GM18907 (cell line): ENCODE measurements at regions not wholly inside any gene's neighbourhood (a gene's known extent, or its start where the extent isn't known, plus 50 kb on each side); places are given as distances from the start of the nearest gene placed in this dataset.
A peak's percentile ranks its signal among the peaks of the same experiment; 100 is the strongest.

Source experiments
- ATAC-seq: cut with Tn5 transposase; IDR thresholded peaks from one replicate; pipeline ENCODE4 v1.9.1; 2021; ENCODE audit warnings: mild to moderate bottlenecking, moderate library complexity; ENCODE audit not compliant: unreplicated experiment

DNA sequence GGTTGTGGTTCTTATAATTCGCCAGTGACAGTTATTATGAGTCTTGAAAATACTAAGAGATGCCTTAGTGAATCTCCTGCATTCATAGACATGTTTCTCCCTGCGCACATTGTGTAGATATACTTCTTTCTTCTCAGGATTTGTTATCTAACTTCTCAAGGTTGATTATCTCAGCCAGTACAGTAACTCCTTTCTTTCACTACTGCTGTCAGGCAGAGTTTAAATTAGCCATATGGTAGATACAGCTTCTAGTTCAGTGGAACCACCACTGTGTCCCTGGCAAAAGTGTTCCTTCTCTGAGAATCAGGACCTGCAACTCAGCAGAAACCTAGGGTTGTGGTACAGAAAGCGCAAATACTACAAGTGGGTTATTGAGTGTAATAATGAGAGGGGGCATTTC is 175.0 kb upstream of the SGO1 start:
- no peak for ATAC-seq

DNA sequence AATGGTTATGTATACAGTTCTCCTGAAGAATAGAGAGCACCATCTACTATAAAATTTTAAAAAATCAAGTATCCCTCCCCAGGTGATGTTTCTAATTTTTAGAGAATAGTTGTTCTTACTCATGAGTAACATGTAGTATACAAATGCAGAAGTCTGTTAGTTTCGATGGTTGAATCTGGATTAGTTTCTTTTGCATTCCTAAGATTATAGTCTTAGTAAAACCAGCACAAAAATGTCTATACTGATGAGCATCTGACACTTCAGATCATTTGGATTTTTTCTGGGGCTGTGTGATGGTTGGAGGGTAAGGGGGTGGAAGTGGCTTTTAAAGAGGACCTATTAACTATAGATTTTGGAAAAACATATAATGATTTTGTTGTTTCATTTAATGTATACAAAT is 167.3 kb upstream of the SGO1 start:
- no peak for ATAC-seq

DNA sequence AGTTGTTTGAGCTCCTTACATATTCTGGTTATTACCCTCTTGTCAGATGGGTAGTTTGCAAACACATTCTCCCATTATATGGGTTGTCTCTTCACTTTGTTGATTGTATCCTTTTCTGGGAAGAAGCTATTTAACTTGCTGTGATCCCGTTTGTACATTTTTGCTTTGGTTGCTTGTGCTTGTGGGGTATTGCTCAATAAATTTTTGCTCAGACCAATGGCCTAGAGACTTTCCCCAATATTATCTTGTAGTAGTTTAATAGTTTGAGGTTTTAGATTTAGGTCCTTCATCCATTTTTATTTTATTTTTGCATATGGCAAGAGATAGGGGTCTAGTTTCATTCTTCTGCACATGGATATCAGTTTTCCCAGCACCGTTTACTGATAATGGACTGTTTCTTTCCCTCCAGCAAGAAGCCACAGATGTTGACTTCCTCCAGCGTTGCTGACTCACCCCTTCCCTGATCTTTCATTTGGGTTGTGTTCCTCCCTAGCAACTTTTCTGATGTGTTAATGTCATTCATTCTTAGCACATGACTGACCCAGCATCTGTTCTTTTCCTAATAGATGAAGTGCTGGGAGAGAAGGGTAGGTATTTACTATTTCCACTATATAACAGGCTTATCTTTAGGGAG is 166.7 kb upstream of the SGO1 start:
- ATAC-seq: no peak

DNA sequence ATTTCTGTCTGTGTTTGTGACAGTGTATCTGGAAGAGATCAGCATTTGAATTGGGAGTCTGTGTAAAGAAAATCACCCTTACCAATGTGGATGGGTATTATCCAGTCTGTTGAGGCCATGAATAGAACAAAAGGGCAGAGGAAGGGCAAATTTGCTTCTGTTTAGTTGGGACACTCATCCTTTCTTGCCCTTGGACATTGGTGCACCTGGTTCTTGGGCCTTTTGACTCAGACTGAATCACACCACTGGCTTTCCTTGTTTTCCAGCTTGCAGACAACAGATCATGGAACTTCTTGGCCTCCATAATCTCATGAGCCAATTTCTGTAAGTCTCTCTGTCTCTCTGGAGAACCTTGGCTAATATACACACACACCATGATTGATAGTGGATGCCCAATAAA is 164.4 kb upstream of the SGO1 start:
- no peak for ATAC-seq

DNA sequence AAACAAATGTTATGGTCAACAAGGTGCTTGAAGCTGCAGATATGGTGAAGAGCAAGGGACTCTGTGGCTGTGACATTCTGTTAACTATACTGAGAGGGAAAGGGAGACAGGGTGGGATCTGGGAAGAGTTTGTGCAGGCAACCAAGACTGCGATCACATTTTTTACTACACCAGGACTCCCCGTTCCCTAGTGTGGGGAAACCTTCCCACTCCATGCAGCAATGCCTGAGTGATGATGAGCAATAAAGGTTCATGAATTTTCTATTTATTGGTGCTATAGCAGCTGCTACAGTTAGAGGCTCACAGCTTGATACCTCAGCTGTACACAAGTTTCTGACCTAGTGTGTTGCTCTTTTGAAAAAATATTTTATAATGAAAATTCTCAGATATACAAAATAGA is 160.9 kb upstream of the SGO1 start:
- ATAC-seq: no peak

DNA sequence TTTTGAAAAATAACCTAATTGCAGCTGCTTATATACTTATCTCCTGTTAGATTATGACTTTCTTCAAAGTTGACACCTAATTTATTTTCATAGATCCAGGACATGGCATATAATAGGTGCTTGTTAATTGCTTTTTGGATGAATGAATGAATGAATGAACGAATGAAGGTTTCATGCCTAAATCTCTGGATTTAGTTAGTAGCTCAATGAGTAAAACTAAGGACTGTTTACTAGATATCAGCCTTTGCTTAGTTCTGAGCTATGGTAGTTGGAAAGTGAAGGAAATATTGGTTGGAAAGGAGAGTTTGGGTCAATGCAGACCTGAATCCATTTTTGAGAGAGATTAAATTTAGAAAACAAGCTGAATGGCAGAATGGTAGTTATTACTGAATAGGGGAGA is 160.4 kb upstream of the SGO1 start:
- ATAC-seq: no peak

DNA sequence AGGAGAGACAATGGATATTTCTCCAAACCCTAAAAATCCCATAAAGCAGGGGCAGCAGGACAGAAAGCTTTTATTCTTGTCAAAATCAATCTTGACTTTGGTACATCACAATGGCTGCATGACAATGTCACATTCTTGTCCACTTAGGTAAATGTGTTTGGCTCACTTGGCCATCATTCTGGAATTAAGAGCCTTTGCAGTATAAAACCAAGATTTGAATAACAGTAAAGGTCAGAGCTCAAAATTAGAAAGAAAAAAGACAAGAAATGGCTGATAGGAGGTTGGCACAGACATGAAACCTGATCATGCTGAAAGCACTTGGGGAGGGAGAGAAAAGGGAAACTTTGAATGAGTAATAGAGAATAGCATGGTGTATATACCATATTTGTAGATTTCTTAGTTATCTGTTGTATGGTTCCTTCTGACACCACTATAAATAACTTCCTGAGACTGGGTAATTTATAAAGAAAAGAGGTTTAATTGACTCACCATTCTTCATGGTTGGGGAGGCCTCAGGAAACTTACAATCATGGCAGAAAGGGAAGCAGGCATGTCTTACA is 158.5 kb upstream of the SGO1 start:
- ATAC-seq: peak; percentile 68

DNA sequence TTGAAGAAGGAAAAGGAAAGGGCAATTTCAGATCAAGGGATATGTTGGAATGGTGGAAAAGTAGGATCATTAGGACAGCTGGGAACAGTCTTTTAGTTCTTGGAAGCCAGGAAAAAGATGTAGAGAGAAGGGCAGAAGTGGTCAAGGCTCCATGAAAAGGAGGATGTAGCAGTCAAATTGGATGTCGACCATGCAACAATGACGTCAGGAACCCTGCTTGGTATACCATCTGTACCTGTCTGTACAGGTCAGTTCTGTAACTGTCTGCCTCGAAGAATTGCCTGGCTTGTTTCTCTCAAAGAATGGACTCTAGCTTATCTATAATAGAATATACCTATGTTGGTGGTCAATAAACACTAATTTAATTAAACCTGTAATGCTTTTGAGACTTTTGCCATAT is 157.8 kb upstream of the SGO1 start:
- no peak for ATAC-seq

DNA sequence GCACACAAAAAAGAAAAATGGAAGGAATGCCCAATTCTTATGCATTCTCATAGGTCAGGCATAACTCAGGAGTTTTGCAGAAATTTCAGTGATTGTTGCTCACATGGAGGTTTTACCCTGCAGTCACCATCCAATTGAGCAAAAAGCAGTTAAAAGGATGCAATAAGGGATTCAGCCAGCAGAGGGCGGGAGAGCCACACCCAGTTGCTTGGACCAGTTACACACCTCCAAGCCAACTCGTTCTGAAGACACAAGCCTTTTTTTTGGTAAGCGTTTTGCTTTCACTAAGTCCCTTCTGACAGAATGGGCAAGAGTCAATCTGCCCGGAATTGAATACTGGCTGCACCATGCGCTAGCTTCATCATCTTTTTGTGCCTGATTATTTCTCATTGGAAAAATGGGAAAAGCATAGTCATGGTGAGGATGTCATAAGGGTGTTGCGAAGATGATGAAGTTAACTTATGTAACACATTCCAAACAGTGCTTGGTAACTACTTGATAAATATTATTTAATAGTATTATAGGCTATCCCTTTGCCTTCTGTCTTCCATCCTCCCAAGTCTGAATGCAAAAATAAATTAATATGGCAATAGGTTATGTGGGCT is 154.4 kb upstream of the SGO1 start:
- ATAC-seq: peak; percentile 80

DNA sequence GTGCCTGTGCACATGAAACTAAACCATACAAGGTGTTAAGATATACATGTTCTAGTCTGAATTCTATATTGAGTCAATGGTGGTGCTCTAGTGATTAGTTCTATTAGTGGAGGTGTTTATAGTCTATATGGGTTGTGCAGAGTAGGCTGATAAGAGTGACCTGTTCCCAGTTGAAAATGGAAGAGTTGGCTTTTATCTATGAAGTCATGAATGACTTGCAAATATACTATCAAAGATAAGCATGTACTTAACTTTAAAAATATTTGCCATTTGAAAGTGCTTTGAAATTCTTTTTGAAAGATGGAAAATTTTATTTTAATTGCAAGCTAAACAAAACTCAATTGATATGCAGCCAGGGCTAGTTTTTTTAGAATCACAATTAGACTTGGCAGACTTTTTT is 150.6 kb upstream of the SGO1 start:
- no peak for ATAC-seq

DNA sequence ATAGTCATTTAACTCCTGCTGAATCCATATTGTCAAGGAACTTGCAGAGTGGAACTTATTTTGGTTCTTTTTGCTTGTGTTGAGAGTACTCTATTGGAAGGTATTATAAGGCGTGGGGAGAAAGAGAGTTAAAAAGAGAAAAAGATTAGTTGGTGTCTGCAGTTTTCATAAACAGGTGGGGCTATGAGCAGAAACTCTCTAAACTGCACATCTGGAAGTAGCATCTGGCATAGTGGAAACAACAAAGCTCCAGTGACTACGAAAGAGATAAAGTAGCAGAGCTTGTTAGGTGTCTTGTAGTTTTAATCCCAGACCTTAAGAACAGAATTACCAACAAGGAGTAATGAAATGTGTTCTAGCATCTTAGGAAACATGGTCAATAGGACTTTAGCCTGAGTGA is 148.8 kb upstream of the SGO1 start:
- no peak for ATAC-seq

DNA sequence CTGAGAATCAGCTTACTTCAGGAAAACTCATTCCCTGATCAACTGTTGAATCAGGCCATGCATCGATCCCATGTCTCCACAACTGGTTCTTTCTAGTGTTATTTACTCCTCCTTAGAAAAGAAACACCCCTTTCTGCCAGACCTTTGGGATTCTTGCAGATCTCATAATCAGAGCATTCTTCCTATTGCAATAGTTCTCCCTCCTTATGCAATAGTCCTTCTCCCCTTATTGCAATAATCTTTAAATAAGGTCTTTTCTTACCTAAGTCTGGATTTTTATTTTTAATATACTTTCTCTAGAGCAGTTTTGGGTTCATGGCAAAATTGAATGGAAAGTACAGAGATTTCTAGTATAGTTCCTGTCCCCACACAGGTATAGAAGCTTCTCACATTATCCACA is 141.9 kb upstream of the SGO1 start:
- no peak for ATAC-seq

DNA sequence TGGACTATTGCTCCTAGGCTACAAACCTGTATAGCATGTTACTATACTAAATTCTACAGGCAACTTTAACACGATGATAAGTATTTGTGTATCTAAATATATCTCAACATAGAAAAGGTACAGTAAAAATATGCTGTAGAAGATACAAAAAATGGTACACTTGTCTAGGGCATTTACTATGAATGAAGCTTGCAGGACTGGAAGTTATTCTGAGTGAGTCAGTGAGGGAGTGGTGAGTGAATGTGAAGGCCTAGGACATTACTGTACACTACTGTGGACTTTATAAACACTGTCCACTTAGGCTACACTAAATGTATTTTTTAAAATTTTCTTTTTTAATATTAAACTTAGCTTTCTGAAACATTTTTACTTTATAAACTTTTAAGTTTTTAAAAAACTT is 140.5 kb upstream of the SGO1 start:
- ATAC-seq: no peak

DNA sequence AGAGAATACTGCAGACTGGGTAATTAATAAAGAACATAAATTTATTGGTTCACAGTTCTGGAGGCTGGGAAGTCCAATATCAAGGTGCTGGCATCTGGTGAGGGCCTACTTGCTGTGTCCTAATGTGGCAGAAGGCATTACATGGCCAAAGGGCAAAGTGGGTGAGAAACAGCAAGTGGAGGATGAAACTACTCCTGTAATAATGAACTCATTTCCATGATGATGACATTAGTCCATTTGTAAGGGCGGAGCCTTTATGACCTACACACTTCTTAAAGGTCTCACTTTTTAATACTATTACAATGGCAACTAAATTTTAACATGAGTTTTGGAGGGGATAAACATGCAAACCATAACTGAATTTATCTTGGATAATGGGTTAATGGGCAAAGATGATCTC is 139.6 kb upstream of the SGO1 start:
- peak; percentile 7 for ATAC-seq

DNA sequence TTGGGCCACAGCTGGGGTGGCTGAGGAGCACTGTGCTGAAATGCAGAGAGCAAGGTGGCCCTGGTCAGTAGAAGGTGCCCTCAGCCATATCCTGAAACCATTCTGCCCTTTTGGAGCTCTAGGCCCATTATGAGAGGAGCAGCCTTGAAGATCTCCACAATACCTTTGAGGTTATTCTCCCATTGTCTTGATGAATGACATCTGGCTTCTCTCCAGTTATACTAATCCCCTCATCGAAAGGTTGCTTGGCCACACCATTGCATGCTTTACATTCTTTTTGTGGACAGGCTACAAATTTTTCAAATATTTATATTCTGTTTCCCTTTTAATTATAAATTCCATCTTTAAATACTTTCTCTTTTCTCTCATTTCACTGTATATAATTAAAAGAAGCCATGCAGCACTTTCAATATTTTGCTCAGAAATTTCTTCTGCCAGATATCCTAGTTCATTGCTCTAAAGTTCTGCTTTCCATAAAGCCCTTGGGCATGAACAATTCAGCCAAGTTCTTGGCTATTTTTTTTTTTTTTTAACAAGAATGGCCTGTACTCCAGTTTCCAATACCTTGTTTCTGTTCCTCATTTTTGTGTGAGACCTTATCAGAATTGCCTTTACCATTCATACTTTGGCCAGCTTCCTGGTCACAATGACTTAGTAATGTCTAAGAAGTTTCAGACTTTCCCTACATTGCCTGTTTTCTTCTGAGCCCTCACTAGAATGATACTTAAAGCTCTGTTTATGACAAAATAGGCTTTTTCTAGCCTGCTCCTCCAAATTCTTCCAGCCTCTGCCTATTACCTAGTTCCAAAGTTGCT is 138.9 kb upstream of the SGO1 start:
- peak; percentile 97 for ATAC-seq

DNA sequence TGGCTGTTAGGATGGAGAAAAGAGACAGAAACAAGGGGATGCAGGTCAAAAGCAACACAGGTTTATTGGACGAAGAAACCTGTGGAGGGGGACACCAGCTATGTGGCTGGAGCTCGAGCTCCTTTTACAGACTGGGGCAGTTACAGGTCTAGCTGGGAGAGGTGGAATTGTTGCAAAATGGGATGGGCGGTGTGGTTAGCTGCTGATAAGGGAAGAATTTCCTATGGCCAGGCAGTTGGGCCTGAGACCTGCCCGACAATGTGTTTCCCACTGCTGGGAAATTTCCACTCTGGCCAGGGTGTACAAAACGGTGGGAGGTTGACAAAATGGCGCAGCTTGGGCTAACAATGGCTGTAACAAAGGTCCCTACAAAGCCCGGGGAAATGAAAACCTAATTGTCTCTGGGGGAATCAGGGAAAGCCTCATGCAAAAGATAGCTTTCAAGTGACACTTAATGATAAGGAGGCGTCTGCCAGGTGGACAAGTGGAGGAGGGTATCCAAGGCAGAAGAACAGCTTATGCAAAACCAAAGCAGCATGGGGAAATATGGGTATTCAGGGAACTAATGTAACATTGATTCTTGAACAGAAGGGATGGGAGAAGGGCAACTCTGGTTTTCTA is 137.4 kb upstream of the SGO1 start:
- ATAC-seq: no peak

DNA sequence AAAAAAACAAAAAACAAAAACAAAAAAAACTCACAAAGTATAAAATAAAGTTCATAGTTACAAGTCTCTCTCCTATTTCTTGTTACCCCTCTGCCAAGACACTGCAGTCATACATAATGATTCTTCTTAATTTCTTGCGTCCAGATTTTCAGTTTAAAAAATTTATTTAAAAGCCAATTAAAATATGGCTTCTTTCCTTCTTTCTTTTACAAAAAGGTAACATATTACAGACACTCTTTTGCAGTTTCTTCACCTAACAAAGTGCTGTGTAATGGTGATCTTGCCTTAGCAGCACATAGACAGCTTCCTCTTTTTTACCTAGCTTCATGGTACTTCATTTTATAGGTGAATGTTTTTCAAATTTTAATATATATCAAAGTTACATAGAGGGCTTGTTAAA is 136.1 kb upstream of the SGO1 start:
- ATAC-seq: no peak

DNA sequence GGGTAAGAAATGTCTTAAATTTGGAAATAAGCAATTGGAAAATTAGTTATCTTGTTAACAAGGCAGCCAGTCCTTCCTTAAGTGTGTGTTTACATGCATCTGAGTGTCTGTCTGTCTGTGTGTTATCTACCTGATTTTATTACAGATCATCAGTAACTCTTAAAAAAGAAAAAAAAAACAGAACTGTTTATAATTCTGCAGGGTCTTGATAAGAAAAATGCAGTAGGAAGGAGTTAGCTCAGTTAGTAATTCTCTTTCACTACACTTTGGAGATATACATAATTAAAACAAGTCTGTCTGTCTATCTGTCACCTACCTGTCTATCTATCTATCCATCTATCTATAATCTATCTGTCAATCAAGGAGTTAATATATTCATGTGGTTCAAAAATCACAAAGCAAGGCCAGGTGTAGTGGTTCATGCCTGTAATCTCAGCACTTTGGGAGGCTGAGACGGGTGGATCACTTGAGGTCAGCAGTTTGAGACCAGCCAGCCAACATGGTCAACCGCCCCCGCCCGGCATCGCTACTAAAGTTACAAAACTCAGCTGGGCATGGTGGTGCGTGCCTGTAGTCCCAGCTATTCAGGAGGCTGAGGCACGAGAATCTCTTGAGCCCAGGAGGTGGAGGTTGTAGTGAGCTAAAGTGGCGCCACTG is 135.5 kb upstream of the SGO1 start:
- no peak for ATAC-seq

DNA sequence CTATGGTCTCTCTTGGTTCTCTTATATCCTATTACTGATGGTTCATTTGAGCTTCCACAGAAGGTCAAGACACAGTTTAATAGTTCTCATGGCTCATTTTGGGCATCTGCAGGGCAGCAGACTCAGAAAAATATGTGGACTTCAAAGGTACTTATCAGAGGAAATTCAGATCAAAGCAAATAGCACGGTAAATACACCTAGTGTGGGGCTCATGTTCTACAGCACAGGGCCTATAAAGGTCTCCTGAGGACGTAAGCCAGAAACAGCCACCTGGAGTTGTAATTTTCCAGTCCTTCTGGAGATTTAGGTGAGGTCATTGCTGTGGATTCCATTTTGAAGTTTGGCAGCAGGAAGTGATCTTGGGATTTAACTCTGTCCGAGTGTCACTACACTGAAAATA is 134.5 kb upstream of the SGO1 start:
- ATAC-seq: no peak

DNA sequence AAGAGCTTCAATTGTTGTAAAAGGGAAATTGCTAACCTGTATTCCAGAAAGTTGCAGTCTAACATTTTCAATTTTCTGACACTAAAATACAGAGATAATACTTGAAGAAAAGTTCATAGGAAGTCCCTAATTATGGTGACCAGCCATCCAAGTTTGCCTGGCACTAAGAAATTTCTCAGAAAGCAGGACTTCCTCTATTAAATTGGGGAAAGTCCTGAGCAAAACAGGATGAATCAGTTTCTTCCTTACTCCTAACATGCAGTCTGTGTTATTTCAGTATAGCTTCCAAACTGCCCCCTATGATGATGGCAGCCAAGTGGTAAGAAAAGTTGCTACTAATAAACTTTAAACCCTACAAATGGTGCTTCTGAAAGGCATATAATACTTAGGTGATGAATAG is 133.5 kb upstream of the SGO1 start:
- no peak for ATAC-seq

DNA sequence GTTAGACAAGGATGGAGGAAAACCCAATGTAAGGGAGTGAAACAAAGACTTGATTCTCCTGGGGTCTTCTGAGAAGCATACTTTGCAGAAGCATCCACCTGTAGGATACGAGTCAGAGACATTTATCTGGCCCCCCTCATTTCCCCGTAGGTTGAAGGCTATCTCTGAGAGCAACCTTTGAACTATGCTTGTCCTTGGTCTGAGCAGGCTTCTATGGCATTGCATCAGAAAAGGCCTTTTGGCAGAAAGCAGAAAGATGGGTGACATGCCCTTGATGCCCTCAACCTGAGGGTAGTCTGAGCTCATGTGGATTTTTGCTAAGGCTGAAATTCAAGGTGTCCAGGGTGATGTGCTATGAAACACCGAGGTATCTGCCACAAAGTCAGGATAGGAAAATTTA is 131.6 kb upstream of the SGO1 start:
- ATAC-seq: no peak
